ENCODE measurements at regions not wholly inside any gene's neighbourhood (a gene's known extent, or its start where the extent isn't known, plus 50 kb on each side); places are given as distances from the start of the nearest gene placed in this dataset.
"Not testable (repeated sequence)": the region's sequence is repeated elsewhere in the genome, so short reads cannot be mapped to it uniquely, and the experiment has no call there.

GRCh38 chr1:188127507-188127906, 1298.8 kb downstream of the PLA2G4A start:
- DNase-seq: no peak

GRCh38 chr1:188128761-188129160, 1300.0 kb downstream of the PLA2G4A start:
- DNase-seq: no peak

GRCh38 chr1:188129856-188130838, 1301.4 kb downstream of the PLA2G4A start:
- no peak for DNase-seq

- no peak for DNase-seq
Measured at GRCh38 chr1:188137221-188137620, 1308.5 kb downstream of the PLA2G4A start.

GRCh38 chr1:188140958-188141357, 1312.2 kb downstream of the PLA2G4A start:
- DNase-seq: no peak

- DNase-seq: no peak
Measured at GRCh38 chr1:188154196-188154595, 1325.4 kb downstream of the PLA2G4A start.

GRCh38 chr1:188154761-188155160, 1326.0 kb downstream of the PLA2G4A start:
- DNase-seq: no peak

GRCh38 chr1:188155261-188155660, 1326.5 kb downstream of the PLA2G4A start:
- no peak for DNase-seq

GRCh38 chr1:188164459-188164858, 1335.7 kb downstream of the PLA2G4A start:
- no peak for DNase-seq

GRCh38 chr1:188166654-188167053, 1337.9 kb downstream of the PLA2G4A start:
- DNase-seq: no peak

GRCh38 chr1:188169971-188170370, 1341.2 kb downstream of the PLA2G4A start:
- no peak for DNase-seq

- DNase-seq: no peak
Measured at GRCh38 chr1:188170411-188170810, 1341.7 kb downstream of the PLA2G4A start.

- no peak for DNase-seq
Measured at GRCh38 chr1:188170935-188171334, 1342.2 kb downstream of the PLA2G4A start.

- not testable (repeated sequence) for DNase-seq
Measured at GRCh38 chr1:188182063-188182462, 1353.3 kb downstream of the PLA2G4A start.

GRCh38 chr1:188188317-188188716, 1359.6 kb downstream of the PLA2G4A start:
- DNase-seq: no peak

GRCh38 chr1:188194916-188195315, 1366.2 kb downstream of the PLA2G4A start:
- no peak for DNase-seq

- no peak for DNase-seq
Measured at GRCh38 chr1:188218289-188218688, 1389.5 kb downstream of the PLA2G4A start.

GRCh38 chr1:188220051-188220450, 1391.3 kb downstream of the PLA2G4A start:
- DNase-seq: no peak

- DNase-seq: no peak
Measured at GRCh38 chr1:188224263-188224662, 1395.5 kb downstream of the PLA2G4A start.

GRCh38 chr1:188225975-188226374, 1397.2 kb downstream of the PLA2G4A start:
- no peak for DNase-seq

- DNase-seq: no peak
Measured at GRCh38 chr1:188228623-188229022, 1399.9 kb downstream of the PLA2G4A start.

- DNase-seq: peak; percentile 30
Measured at GRCh38 chr1:188237573-188238348, 1409.0 kb downstream of the PLA2G4A start.

- DNase-seq: no peak
Measured at GRCh38 chr1:188240772-188241406, 1412.1 kb downstream of the PLA2G4A start.

All from amniotic stem cell (primary cell).